PC-3 (cell line): ENCODE measurements at regions not wholly inside any gene's neighbourhood (a gene's known extent, or its start where the extent isn't known, plus 50 kb on each side); places are given as distances from the start of the nearest gene placed in this dataset.

ENCODE experiments used
- ATAC-seq: fragments of 200-7000 bp; cut with Tn5 transposase; 2 replicates; pipeline ENCODE4 v1.9.1; 2020; ENCODE audit warnings: mild to moderate bottlenecking, moderate library complexity
- BruUV-seq: library from RNA; stranded (reverse); fragments of 400-500 nt; replicated peaks from 2 replicates; lab custom pipeline; 2021; lab: Mats Ljungman, UMichigan
- CTCF ChIA-PET: fragments of 300-600 bp; sonication (Branson Sonifier 250); formaldehyde crosslinking; loops from one replicate; lab custom pipeline; 2022; ENCODE audit warnings: antibody characterized with exemption; lab: Charles Lee
- POLR2A ChIA-PET: fragments of 300-600 bp; sonication (Branson Sonifier 250); formaldehyde crosslinking; loops from one replicate; lab custom pipeline; 2022; ENCODE audit warnings: antibody characterized with exemption; ENCODE audit not compliant: unreplicated experiment; lab: Charles Lee
- DNase-seq: peaks from one replicate; pipeline ENCODE4 v3.0.0-alpha.2; 2015
- H2AFZ ChIP-seq: fragments of 300-600 bp; sonication (generic); 2 replicates; pipeline ENCODE4 v1.6.0; 2016; ENCODE audit warnings: antibody characterized with exemption, low read length
- H3F3A ChIP-seq: fragments of 300-600 bp; sonication (generic); one replicate; pipeline ENCODE4 v1.6.0; 2017; ENCODE audit warnings: antibody characterized with exemption, low read length, control low read depth, mild to moderate bottlenecking; ENCODE audit not compliant: unreplicated experiment
- H3K27ac ChIP-seq: fragments of 300-600 bp; sonication (generic); 2 replicates; pipeline ENCODE4 v1.5.1; 2016; ENCODE audit warnings: mild to moderate bottlenecking, low read length
- H3K27me3 ChIP-seq: fragments of 300-600 bp; sonication (generic); 2 replicates; pipeline ENCODE4 v1.6.1; 2016; ENCODE audit warnings: low read length, mixed read lengths
- H3K36me3 ChIP-seq: fragments of 300-600 bp; sonication (generic); 2 replicates; pipeline ENCODE4 v1.6.1; 2016; ENCODE audit warnings: low read depth, mixed run types, low read length, mixed read lengths
- H3K4me1 ChIP-seq: fragments of 300-600 bp; sonication (generic); 2 replicates; pipeline ENCODE4 v1.5.1; 2016; ENCODE audit warnings: low read length; ENCODE audit not compliant: insufficient read depth
- H3K4me2 ChIP-seq: fragments of 300-600 bp; sonication (generic); 2 replicates; pipeline ENCODE4 v1.6.0; 2016; ENCODE audit warnings: low read length
- H3K4me3 ChIP-seq: fragments of 300-600 bp; sonication (generic); 2 replicates; pipeline ENCODE4 v1.5.1; 2016; ENCODE audit warnings: mild to moderate bottlenecking, low read length, mixed read lengths
- H3K79me2 ChIP-seq: fragments of 300-600 bp; sonication (generic); 2 replicates; pipeline ENCODE4 v1.6.1; 2017; ENCODE audit warnings: low read length, mixed read lengths
- H3K9ac ChIP-seq: fragments of 300-600 bp; sonication (generic); 2 replicates; pipeline ENCODE4 v1.6.0; 2016; ENCODE audit warnings: mild to moderate bottlenecking, low read length
- H3K9me2 ChIP-seq: fragments of 300-600 bp; sonication (generic); replicated peaks from 2 replicates; pipeline ENCODE4 v1.6.1; 2016; ENCODE audit warnings: mixed run types, low read length, mixed read lengths
- H3K9me3 ChIP-seq: fragments of 300-600 bp; sonication (generic); 2 replicates; pipeline ENCODE4 v1.6.1; 2016; ENCODE audit warnings: low read length, mixed read lengths
- H4K20me1 ChIP-seq: fragments of 300-600 bp; sonication (generic); 2 replicates; pipeline ENCODE4 v1.6.1; 2016; ENCODE audit warnings: low read length, mixed read lengths
- EZH2 ChIP-seq: fragments of 300-600 bp; sonication (generic); IDR thresholded peaks from one replicate; pipeline ENCODE4 v1.6.1; 2017; ENCODE audit warnings: antibody characterized with exemption, mild to moderate bottlenecking, low read length; ENCODE audit not compliant: unreplicated experiment
- EZH2phosphoT487 ChIP-seq: fragments of 300-600 bp; sonication (generic); IDR thresholded peaks from 2 replicates; pipeline ENCODE4 v1.6.1; 2018; ENCODE audit warnings: mild to moderate bottlenecking, antibody characterized with exemption, low read length, borderline replicate concordance
- intact Hi-C: fragments of 100-400 bp; cut with micrococcal nuclease; formaldehyde crosslinking; loops from 2 replicates; pipeline ENCODE4 v1.9.0; 2023
- TF ChIP-seq, protein P1 (sequence below): fragments of 300-600 bp; sonication (generic); conservative IDR thresholded peaks from 2 replicates; pipeline ENCODE4 v1.5.1; 2017; ENCODE audit warnings: antibody characterized with exemption, low read depth, mild to moderate bottlenecking, low read length

DNA sequence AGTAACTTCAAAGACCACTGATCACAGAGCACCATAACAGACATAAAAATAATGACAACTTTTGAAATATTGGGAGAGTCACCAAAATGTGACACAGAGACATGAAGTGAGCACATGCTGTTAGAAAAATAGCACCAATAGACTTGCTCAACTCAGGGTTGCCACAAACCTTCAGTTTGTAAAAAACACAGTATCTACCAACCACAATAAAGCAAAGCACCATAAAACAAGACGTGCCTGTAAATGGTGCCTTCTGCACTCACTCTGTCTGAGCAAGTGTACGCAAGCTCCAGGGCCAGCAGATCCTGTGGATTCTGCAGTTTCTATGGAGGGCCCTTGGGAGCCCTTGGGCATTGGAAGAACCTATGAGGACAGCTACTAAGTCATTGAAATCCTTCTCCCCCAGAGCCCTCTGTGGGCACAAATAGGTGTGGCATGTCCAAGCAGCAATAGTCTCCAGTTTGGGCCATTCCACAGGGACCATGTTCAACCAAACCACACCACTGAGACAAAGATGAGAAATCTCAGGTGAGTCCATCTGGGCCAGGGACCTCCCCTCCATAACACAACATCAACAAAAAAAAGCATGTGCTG lies 116.9 kb upstream of the RAB4A start:
- TF ChIP-seq EZH2: no peak
- no peak for TF ChIP-seq EZH2phosphoT487
- TF ChIP-seq, protein P1, sequence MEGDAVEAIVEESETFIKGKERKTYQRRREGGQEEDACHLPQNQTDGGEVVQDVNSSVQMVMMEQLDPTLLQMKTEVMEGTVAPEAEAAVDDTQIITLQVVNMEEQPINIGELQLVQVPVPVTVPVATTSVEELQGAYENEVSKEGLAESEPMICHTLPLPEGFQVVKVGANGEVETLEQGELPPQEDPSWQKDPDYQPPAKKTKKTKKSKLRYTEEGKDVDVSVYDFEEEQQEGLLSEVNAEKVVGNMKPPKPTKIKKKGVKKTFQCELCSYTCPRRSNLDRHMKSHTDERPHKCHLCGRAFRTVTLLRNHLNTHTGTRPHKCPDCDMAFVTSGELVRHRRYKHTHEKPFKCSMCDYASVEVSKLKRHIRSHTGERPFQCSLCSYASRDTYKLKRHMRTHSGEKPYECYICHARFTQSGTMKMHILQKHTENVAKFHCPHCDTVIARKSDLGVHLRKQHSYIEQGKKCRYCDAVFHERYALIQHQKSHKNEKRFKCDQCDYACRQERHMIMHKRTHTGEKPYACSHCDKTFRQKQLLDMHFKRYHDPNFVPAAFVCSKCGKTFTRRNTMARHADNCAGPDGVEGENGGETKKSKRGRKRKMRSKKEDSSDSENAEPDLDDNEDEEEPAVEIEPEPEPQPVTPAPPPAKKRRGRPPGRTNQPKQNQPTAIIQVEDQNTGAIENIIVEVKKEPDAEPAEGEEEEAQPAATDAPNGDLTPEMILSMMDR: no peak
- Histone ChIP-seq H3K9me2 (no peaks in the 10 kb centered on the region), H2AFZ (no peak overlapping the region), H3K4me2 (no peak overlapping the region), H3K4me3 (no peak overlapping the region), H3F3A (no peaks in the 10 kb centered on the region), H3K4me1 (no peaks in the 10 kb centered on the region), H3K79me2 (no peaks in the 10 kb centered on the region), H4K20me1 (no peaks in the 10 kb centered on the region), H3K9me3 (no peaks in the 10 kb centered on the region), H3K27ac (no peak overlapping the region), H3K9ac (no peak overlapping the region), H3K27me3 (peaks cover 79% of the 10 kb centered on the region), H3K36me3 (no peaks in the 10 kb centered on the region)
- BruUV-seq: no TSS peak
- DNase-seq (no peak), ATAC-seq (no peak)
- intact Hi-C loops: no loop called here
- ChIA-PET CTCF (interaction anchor here (0.7 kb wide), 1 partner anchor 61 kb away, joined by 3 read pairs; no protein-coding TSS in a partner anchor), POLR2A (no interaction called here)

DNA sequence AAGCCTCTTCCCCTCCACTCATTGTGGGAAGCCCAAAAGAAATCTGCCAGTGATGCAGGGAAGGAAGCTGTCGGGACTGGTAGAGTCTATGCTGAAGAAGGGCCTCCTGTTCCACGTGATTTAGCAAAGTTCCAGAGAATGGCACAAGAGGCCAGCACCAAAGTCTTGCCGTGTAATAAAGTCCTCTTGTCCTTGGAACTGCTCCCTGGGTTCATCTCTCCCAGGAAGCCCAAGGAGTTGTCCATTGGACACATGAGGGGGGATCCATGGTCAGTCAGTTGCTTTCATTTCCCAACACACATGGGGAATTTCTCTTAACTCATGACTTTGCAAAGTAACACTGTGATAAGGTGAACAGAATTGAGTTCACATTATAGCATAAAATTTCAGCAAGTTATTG lies 116.1 kb upstream of the RAB4A start:
- ATAC-seq (no peak), DNase-seq (no peak)
- Histone ChIP-seq H3K27me3 (peaks cover 73% of the 10 kb centered on the region), H3K4me3 (no peak overlapping the region), H3K36me3 (no peaks in the 10 kb centered on the region), H3K9ac (no peak overlapping the region), H3K4me2 (no peak overlapping the region), H3K9me3 (no peaks in the 10 kb centered on the region), H2AFZ (no peak overlapping the region), H3K9me2 (no peaks in the 10 kb centered on the region), H3F3A (no peaks in the 10 kb centered on the region), H3K79me2 (no peaks in the 10 kb centered on the region), H4K20me1 (no peaks in the 10 kb centered on the region), H3K27ac (no peak overlapping the region), H3K4me1 (no peaks in the 10 kb centered on the region)
- TF ChIP-seq EZH2 (no peak), EZH2phosphoT487 (no peak)
- TF ChIP-seq, protein P1: no peak
- POLR2A ChIA-PET: no interaction called here
- CTCF ChIA-PET: no interaction called here
- intact Hi-C loops: no loop called here
- BruUV-seq: no TSS peak

DNA sequence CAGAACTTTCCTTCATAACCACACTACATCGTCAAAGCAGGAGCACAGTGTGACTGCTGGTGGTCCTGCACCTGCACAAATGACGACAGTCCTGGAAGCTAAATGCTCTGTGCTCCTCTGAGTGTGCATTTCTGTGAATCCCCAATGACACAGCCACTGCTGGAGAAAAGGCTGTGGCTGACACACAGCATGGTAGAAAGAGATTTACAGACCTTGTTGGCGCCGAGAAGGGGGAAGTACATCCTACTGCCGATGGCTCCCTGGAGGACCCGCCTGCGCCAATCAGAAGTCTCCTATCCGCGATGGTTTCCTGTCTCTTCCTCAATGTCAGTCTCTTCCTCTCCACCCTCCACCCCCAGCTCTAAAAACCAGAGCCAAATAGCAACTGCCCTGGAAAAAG lies 115.4 kb upstream of the RAB4A start:
- CTCF ChIA-PET: interaction anchor here (0.6 kb wide), 1 partner anchor 136 kb away, joined by 4 read pairs; no protein-coding TSS in a partner anchor
- POLR2A ChIA-PET: no interaction called here
- H3K9me3 ChIP-seq: no peaks in the 10 kb centered on the region
- no peaks in the 10 kb centered on the region for H3K4me1 ChIP-seq
- H3K27ac ChIP-seq: no peak overlapping the region
- DNase-seq (no peak), ATAC-seq (no peak)
- intact Hi-C loops: no loop called here
- H3K4me2 ChIP-seq: no peak overlapping the region
- no peaks in the 10 kb centered on the region for H4K20me1 ChIP-seq
- no peak overlapping the region for H3K4me3 ChIP-seq
- BruUV-seq: no TSS peak
- no peak overlapping the region for H2AFZ ChIP-seq
- TF ChIP-seq, protein P1: no peak
- no peak for TF ChIP-seq EZH2phosphoT487
- TF ChIP-seq EZH2: no peak
- no peaks in the 10 kb centered on the region for H3K9me2 ChIP-seq
- H3K27me3 ChIP-seq: peaks cover 72% of the 10 kb centered on the region
- no peaks in the 10 kb centered on the region for H3K36me3 ChIP-seq
- no peaks in the 10 kb centered on the region for H3K79me2 ChIP-seq
- no peak overlapping the region for H3K9ac ChIP-seq
- H3F3A ChIP-seq: no peaks in the 10 kb centered on the region
